Tibial nerve (tissue), 4 donors: ENCODE measurements at regions not wholly inside any gene's neighbourhood (a gene's known extent, or its start where the extent isn't known, plus 50 kb on each side); places are given as distances from the start of the nearest gene placed in this dataset.

Experiments
- CTCF ChIP-seq, 5 experiments: fragments of 200-600 bp in 3 of 5; fragments of 450-650 bp in 2 of 5; sonication (generic) in 3 of 5; IDR thresholded peaks; one replicate each; pipeline ENCODE4 v1.5.1; 2016 to 2019; ENCODE audit warnings: antibody characterized with exemption in 5 of 5, mild to moderate bottlenecking in 3 of 5, moderate library complexity in 2 of 5
- EP300 ChIP-seq, 2 donors: sonication (generic); formaldehyde crosslinking; IDR thresholded peaks; one replicate each; pipeline ENCODE4 v1.6.1; 2017; ENCODE audit warnings: antibody characterized with exemption in 2 of 2, mild to moderate bottlenecking in 1 of 2
- POLR2A ChIP-seq, 2 donors: fragments of 450-650 bp; IDR thresholded peaks; one replicate each; pipeline ENCODE4 v1.6.1; 2017; ENCODE audit warnings: antibody characterized with exemption in 2 of 2, mild to moderate bottlenecking in 2 of 2, moderate library complexity in 2 of 2

- TF ChIP-seq CTCF (IDR thresholded peaks at IDR 0.05): no peak
- TF ChIP-seq POLR2A (IDR thresholded peaks at IDR 0.05): no peak
- TF ChIP-seq EP300 (IDR thresholded peaks at IDR 0.05): no peak
Observed at GRCh38 chr7:43057141-43057540, 55.3 kb upstream of the HECW1 start.
